GM04504 (cell line): ENCODE measurements at regions not wholly inside any gene's neighbourhood (a gene's known extent, or its start where the extent isn't known, plus 50 kb on each side); places are given as distances from the start of the nearest gene placed in this dataset.
"Not testable (repeated sequence)": the region's sequence is repeated elsewhere in the genome, so short reads cannot be mapped to it uniquely, and the experiment has no call there.

ENCODE experiments used
- DNase-seq: peaks from one replicate; pipeline ENCODE4 v3.0.0-alpha.2; 2012; ENCODE audit warnings: low read depth

GRCh38 chr9:129456549-129457324 lies 164.2 kb downstream of the C9orf50 start:
- no peak for DNase-seq

- no peak for DNase-seq
Measured at GRCh38 chr9:129455151-129455995, 165.5 kb downstream of the C9orf50 start.

- no peak for DNase-seq
Measured at GRCh38 chr9:129454467-129455067, 166.3 kb downstream of the C9orf50 start.

GRCh38 chr9:129453734-129454133 lies 167.2 kb downstream of the C9orf50 start:
- no peak for DNase-seq

GRCh38 chr9:129451669-129452068 lies 169.2 kb downstream of the C9orf50 start:
- DNase-seq = no peak

GRCh38 chr9:129451089-129451656 lies 169.7 kb downstream of the C9orf50 start:
- DNase-seq = no peak

GRCh38 chr9:129449066-129449465 lies 171.8 kb downstream of the C9orf50 start:
- DNase-seq = no peak

- no peak for DNase-seq
Measured at GRCh38 chr9:129446828-129447550, 173.9 kb downstream of the C9orf50 start.

- no peak for DNase-seq
Measured at GRCh38 chr9:129445794-129446306, 175.1 kb downstream of the C9orf50 start.

GRCh38 chr9:129443515-129444164 lies 177.3 kb downstream of the C9orf50 start:
- DNase-seq = not testable (repeated sequence)

GRCh38 chr9:129442803-129443511 lies 177.9 kb downstream of the C9orf50 start:
- no peak for DNase-seq

GRCh38 chr9:129441852-129442251 lies 179.0 kb downstream of the C9orf50 start:
- no peak for DNase-seq

GRCh38 chr9:129440435-129441186 lies 180.3 kb downstream of the C9orf50 start:
- no peak for DNase-seq

GRCh38 chr9:129439242-129439641 lies 181.7 kb downstream of the C9orf50 start:
- no peak for DNase-seq

- no peak for DNase-seq
Measured at GRCh38 chr9:129437626-129438323, 183.1 kb downstream of the C9orf50 start.

GRCh38 chr9:129436751-129437625 lies 183.9 kb downstream of the C9orf50 start:
- DNase-seq = no peak

GRCh38 chr9:129435988-129436717 lies 184.7 kb downstream of the C9orf50 start:
- no peak for DNase-seq
